Kidney epithelial cell (primary cell): ENCODE measurements at regions not wholly inside any gene's neighbourhood (a gene's known extent, or its start where the extent isn't known, plus 50 kb on each side); places are given as distances from the start of the nearest gene placed in this dataset.
"Not testable (repeated sequence)": the region's sequence is repeated elsewhere in the genome, so short reads cannot be mapped to it uniquely, and the experiment has no call there.

Experiments used
- DNase-seq: peaks from one replicate; pipeline ENCODE4 v3.0.0-alpha.2; 2010; ENCODE audit warnings: low read depth
- H3K27me3 ChIP-seq: 2 replicates; pipeline ENCODE4 v1.6.0; 2011; ENCODE audit warnings: low read length; ENCODE audit not compliant: control insufficient read depth, insufficient read depth
- H3K36me3 ChIP-seq: 2 replicates; pipeline ENCODE4 v1.5.1; 2011; ENCODE audit warnings: low read length; ENCODE audit not compliant: control insufficient read depth, insufficient read depth
- H3K4me3 ChIP-seq: 2 replicates; pipeline ENCODE4 v1.5.1; 2011; ENCODE audit warnings: low read depth, mild to moderate bottlenecking, control low read depth, low read length
- TF ChIP-seq, protein P1 (sequence below): IDR thresholded peaks from 2 replicates; pipeline ENCODE4 v1.5.1; 2011; ENCODE audit warnings: mild to moderate bottlenecking, moderate library complexity, low read length, control low read depth, inconsistent platforms; ENCODE audit not compliant: insufficient read depth, poor library complexity, severe bottlenecking

DNA sequence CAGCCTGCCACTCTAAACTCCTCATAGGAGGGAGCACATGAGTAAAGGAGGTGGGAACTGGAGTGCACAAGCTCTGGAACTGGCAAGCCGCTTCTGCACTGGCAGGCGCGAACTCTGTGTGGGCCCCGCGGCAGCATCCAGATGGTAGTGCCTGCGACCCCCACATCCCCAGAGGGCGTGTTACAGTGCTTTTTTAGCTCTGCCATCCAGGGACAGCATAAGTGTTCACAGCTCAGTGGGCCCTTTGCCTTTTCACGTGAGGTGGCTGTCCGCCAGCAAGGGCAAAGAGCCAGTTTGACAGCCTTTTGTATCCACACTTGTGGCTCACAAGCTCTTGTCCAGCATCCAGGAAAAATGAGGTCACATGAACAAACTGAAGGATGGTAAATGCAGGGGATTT is 581.6 kb upstream of the DIAPH2 start:
- H3K36me3 ChIP-seq, result no peaks in the 10 kb centered on the region
- TF ChIP-seq, protein P1, sequence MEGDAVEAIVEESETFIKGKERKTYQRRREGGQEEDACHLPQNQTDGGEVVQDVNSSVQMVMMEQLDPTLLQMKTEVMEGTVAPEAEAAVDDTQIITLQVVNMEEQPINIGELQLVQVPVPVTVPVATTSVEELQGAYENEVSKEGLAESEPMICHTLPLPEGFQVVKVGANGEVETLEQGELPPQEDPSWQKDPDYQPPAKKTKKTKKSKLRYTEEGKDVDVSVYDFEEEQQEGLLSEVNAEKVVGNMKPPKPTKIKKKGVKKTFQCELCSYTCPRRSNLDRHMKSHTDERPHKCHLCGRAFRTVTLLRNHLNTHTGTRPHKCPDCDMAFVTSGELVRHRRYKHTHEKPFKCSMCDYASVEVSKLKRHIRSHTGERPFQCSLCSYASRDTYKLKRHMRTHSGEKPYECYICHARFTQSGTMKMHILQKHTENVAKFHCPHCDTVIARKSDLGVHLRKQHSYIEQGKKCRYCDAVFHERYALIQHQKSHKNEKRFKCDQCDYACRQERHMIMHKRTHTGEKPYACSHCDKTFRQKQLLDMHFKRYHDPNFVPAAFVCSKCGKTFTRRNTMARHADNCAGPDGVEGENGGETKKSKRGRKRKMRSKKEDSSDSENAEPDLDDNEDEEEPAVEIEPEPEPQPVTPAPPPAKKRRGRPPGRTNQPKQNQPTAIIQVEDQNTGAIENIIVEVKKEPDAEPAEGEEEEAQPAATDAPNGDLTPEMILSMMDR, result no peak
- no peak for DNase-seq
- no peaks in the 10 kb centered on the region for H3K27me3 ChIP-seq
- no peak overlapping the region for H3K4me3 ChIP-seq

DNA sequence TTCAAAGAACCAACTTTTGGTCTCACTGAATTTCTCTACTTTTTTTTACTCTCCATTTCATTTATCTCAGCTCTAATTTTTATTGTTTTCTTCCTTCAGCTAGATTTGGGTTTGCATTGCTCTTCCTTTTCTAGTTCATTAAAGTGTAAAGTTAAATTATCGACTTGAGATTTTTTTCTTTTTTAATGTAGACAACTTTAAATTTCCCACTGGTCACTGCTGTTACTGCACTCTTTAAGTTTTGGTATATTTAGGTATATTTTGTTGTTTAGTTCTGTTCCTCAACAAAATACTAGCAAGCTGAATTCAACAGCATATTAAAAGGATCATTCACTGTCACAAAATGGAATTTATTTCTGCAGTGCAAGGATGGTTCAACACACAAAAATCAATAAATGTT is 572.0 kb upstream of the DIAPH2 start:
- Histone ChIP-seq H3K27me3 (no peaks in the 10 kb centered on the region), H3K4me3 (no peak overlapping the region), H3K36me3 (no peaks in the 10 kb centered on the region)
- TF ChIP-seq, protein P1, result no peak
- no peak for DNase-seq

DNA sequence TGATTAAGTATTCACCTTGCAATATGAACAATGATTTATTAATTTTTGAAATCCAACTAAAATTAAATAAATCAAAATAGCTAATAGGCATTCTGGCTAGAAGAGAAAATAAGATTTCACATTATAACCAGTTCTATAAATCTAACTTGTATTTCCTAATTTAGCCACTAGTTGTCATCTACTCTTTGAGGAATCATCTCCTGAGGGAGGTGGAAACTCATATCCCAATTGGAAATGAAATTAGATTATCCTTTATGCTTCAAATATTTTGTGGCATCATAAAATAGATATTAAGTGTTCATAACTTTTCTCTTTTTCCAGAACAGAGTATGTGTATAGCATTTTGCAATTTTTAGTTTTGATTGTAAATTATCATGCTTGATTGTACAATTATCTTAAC is 558.5 kb upstream of the DIAPH2 start:
- Histone ChIP-seq H3K36me3 (no peaks in the 10 kb centered on the region), H3K27me3 (no peaks in the 10 kb centered on the region), H3K4me3 (no peak overlapping the region)
- TF ChIP-seq, protein P1, result peak; percentile 3
- no peak for DNase-seq

DNA sequence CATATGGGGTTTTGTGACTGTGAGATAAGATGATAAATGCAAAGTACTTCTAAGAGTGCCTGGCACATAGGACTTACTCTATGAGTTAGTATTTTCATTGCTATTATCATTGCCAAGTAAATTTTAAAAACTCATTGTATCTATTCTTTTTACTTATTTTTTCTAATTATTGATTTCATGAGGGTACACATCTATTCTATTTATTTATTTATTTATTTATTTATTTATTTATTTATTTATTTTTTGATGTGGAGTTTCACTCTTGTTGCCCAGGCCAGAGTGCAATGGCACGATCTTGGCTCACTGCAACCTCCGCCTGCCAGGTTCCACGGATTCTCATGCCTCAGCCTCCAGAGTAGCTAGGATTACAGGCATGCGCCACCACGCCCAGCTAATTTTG is 556.6 kb upstream of the DIAPH2 start:
- DNase-seq, H3K36me3 ChIP-seq, H3K4me3 ChIP-seq, H3K27me3 ChIP-seq: not testable (repeated sequence)

DNA sequence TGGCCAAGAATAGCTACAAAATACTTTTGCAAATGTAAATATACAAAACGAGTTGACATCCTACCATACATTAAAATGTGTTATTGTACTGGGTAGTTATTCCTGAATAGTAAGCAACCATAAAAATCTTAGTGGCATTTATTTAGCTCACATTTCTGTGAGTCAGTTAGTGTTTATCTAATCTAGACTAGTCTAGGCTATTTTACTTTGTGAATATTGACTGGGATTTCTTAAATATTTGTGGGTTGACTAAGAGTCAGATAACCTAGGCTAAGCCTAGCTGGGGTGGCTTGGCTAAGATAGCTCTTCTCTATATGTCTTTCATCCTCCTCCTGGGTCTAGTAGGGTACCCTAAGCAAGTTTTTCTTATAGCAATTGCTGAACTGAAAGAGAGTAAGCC is 543.8 kb upstream of the DIAPH2 start:
- Histone ChIP-seq H3K4me3 (no peak overlapping the region), H3K36me3 (no peaks in the 10 kb centered on the region), H3K27me3 (no peaks in the 10 kb centered on the region)
- no peak for DNase-seq
- TF ChIP-seq, protein P1, result no peak

DNA sequence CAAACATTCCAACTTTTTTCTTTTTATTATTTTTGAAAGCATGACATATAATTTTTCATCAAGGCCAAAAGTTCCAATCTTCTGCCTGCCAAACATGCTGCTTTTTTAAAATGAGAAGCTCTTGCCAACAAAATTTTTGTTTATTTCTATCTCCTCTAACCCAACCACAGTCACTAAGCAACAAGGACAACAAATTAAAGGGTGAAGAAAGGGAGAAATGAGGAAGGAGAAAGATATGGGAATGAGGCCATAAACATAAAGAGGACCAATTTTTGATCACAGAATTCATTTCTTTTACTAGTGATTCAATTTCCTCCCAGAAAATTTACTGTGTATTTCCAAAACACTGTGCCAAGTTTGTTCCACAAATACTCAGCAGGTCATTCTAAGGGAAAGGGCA is 537.0 kb upstream of the DIAPH2 start:
- TF ChIP-seq, protein P1, result no peak
- no peak for DNase-seq
- Histone ChIP-seq H3K27me3 (no peaks in the 10 kb centered on the region), H3K36me3 (no peaks in the 10 kb centered on the region), H3K4me3 (no peak overlapping the region)
